Ovary (tissue), 7 donors: ENCODE measurements at regions not wholly inside any gene's neighbourhood (a gene's known extent, or its start where the extent isn't known, plus 50 kb on each side); places are given as distances from the start of the nearest gene placed in this dataset.

Experiments used
- DNase-seq, 5 donors: peaks; one replicate each; pipeline ENCODE4 v3.0.0-alpha.2; 2019 to 2020
- H3K27ac ChIP-seq, 2 donors: fragments of 200-600 bp; one replicate each; pipeline versions ENCODE4 v1.5.1 to v1.8.0; 2019 to 2022
- H3K27me3 ChIP-seq: fragments of 200-600 bp; one replicate; pipeline ENCODE4 v1.8.0; 2022
- H3K36me3 ChIP-seq: fragments of 200-600 bp; sonication (generic); one replicate; pipeline ENCODE4 v1.5.1; 2019
- H3K4me1 ChIP-seq: one replicate; pipeline ENCODE4 v1.8.1; 2013; ENCODE audit warnings: mild to moderate bottlenecking, moderate library complexity; ENCODE audit not compliant: insufficient read depth
- H3K4me3 ChIP-seq: fragments of 200-600 bp; sonication (generic); one replicate; pipeline ENCODE4 v1.5.1; 2017
- H3K9me3 ChIP-seq, 2 donors: fragments of 200-600 bp in 1 of 2; sonication (generic) in 1 of 2; one replicate each; pipeline versions ENCODE4 v1.5.1 to v1.8.1; 2013 to 2019; ENCODE audit warnings: mild to moderate bottlenecking in 1 of 2, moderate library complexity in 1 of 2
- EP300 ChIP-seq: sonication (generic); formaldehyde crosslinking; IDR thresholded peaks from one replicate; pipeline ENCODE4 v1.6.1; 2017; ENCODE audit warnings: antibody characterized with exemption
- POLR2A ChIP-seq: fragments of 450-650 bp; IDR thresholded peaks from one replicate; pipeline ENCODE4 v1.6.1; 2017; ENCODE audit warnings: antibody characterized with exemption, mild to moderate bottlenecking, moderate library complexity
- WGBS, 3 donors: extraction: QIAGEN DNeasy Blood & Tissue Kit in 1 of 3; methylation state at CpG; one replicate each; pipeline versions ENCODE4 v1.1.5 to v1.1.7; 2013 to 2017; 5-methylcytosine and 5-hydroxymethylcytosine counted together
- intact Hi-C, 4 donors: fragments of 100-400 bp; cut with DNase I; formaldehyde crosslinking; loops; one replicate each; pipeline versions ENCODE4 v1.11.0 to v1.15.1; 2022 to 2023
- TF ChIP-seq, protein P1 (sequence below), 3 donors: fragments of 450-650 bp in 2 of 3; fragments of 200-600 bp in 1 of 3; IDR thresholded peaks; one replicate each; pipeline versions ENCODE4 v1.5.1 to v1.8.0; 2016 to 2022; ENCODE audit warnings: antibody characterized with exemption in 3 of 3, mild to moderate bottlenecking in 1 of 3
- donor health status: DM: no; HTN: no; CAD: no; lungs with moderate emphysema.
- donor health status: DM: no; HTN: no; CAD: no.
- donor health status: Bipolar disorder and iron deficiency.
- donor health status: DM: no; HTN: no; CAD: no.
- donor health status: DM: yes; HTN: yes; CAD: no.

DNA sequence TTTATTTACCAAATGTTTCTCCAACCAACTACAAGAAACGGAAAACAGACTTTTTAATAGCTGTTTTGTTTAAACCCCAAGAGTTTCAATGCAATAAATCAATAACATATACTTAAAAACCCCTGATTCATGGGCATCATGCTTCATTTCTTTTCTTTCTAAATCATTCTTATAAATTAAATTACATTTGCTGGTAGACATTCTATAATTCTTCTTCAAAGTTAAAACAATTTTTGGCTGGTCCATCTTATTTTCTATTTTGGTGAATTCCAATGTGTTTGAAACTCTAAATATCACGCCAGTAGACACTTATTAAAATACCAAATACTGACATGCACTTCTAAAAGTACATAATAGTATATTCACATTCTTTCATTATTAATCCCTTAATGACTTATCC, 408.6 kb downstream of the LIG4 start:
- WGBS, 3 donors: 64 to 77% (median 64%) methylated on average over 2 of the region's 2 CpGs
- Histone ChIP-seq H3K4me3 (no peak overlapping the region), H3K27ac (no peak overlapping the region), H3K36me3 (no peaks in the 10 kb centered on the region), H3K9me3 (no peaks in the 10 kb centered on the region), H3K4me1 (no peaks in the 10 kb centered on the region), H3K27me3 (no peaks in the 10 kb centered on the region)
- intact Hi-C loops: no loop called here
- TF ChIP-seq, protein P1, sequence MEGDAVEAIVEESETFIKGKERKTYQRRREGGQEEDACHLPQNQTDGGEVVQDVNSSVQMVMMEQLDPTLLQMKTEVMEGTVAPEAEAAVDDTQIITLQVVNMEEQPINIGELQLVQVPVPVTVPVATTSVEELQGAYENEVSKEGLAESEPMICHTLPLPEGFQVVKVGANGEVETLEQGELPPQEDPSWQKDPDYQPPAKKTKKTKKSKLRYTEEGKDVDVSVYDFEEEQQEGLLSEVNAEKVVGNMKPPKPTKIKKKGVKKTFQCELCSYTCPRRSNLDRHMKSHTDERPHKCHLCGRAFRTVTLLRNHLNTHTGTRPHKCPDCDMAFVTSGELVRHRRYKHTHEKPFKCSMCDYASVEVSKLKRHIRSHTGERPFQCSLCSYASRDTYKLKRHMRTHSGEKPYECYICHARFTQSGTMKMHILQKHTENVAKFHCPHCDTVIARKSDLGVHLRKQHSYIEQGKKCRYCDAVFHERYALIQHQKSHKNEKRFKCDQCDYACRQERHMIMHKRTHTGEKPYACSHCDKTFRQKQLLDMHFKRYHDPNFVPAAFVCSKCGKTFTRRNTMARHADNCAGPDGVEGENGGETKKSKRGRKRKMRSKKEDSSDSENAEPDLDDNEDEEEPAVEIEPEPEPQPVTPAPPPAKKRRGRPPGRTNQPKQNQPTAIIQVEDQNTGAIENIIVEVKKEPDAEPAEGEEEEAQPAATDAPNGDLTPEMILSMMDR (IDR thresholded peaks at IDR 0.05): no peak
- TF ChIP-seq EP300 (no peak), POLR2A (no peak)
- no peak for DNase-seq

DNA sequence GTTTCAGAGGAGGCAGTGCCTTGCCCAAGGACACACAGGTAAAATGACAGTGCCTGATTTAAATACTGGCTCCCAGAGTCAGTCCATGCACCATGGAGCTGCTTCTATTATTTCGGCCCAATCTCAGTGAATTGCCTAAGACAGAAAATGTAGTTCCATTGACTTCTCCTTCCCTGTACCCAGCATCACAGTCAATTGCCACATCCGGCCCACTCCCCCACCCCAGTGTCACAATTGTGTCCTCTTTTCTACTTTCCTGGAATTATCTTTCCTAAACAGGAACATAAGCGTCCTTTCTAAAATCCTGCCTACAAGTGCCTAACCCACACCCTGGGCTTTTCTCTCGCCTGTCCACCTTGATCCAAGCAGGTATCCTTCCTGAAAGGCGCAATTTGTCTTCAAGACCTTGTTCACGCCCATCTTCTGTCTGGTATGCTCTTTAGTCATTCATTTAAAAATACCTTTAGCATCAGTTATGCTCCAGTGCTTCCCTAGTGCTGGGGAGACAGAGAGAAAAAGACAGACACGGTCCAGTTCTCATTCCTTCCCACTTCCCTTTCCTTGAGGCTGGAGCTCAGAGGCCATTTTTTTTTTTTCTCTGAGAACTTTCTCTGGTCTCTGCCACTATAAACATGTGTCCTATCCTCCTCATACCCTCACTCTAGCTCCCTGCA, 411.4 kb downstream of the LIG4 start:
- WGBS, 3 donors: 87 to 93% (median 92%) methylated on average over 7 of the region's 7 CpGs

DNA sequence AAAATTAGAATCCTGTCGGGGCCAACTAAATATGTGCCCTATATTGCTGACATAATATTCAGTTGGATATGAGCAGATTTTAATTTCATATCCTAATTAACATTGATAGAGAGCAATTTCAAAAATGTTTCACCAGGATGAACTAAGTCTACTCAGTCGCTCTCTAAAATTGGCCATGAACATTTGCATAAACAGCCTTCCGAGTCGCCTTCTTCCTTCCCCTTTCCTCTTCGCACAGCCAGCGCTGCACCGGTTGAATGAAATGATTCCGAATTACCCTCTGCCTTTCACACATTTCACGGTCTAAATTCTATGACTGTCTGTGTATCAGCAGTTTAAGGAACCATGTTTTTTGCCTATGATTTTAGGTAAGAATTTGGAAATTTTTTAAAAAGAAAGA, 413.7 kb downstream of the LIG4 start:
- Histone ChIP-seq H3K4me3 (no peak overlapping the region), H3K4me1 (no peaks in the 10 kb centered on the region), H3K27me3 (no peaks in the 10 kb centered on the region), H3K9me3 (no peaks in the 10 kb centered on the region), H3K36me3 (no peaks in the 10 kb centered on the region), H3K27ac (no peak overlapping the region)
- intact Hi-C loops: no loop called here
- TF ChIP-seq, protein P1 (IDR thresholded peaks at IDR 0.05): no peak
- TF ChIP-seq EP300 (no peak), POLR2A (no peak)
- WGBS, 3 donors: 82 to 87% (median 84%) methylated on average over 9 of the region's 9 CpGs
- no peak for DNase-seq

More for the DNA sequence above, 411.4 kb downstream of the LIG4 start:
- no peaks in the 10 kb centered on the region for H3K36me3 ChIP-seq
- no peak for DNase-seq
- intact Hi-C loops: no loop called here
- TF ChIP-seq, protein P1 (IDR thresholded peaks at IDR 0.05): no peak
- TF ChIP-seq POLR2A (no peak), EP300 (no peak)
- H3K4me3 ChIP-seq: no peak overlapping the region
- H3K4me1 ChIP-seq: no peaks in the 10 kb centered on the region
- no peak overlapping the region for H3K27ac ChIP-seq
- no peaks in the 10 kb centered on the region for H3K27me3 ChIP-seq
- H3K9me3 ChIP-seq: no peaks in the 10 kb centered on the region

DNA sequence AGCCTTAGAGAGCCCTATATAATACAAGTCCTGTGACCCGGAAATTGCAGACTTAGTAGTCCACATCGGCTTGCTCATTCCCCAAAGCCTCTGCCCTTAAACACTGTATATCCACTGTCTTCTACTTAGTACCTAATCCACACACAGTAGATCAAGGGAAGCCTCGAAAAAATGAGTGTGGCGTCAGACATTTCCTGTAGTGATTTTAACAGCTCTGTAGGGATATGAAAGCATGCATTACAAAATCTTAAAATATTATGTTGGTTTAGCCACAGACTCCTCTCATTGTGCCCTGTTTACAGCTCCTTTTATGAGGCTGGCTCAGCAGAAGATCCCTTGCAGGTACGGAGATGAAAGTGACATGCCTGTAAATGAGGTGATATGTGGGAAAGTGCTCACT, 416.3 kb downstream of the LIG4 start:
- TF ChIP-seq POLR2A (no peak), EP300 (no peak)
- TF ChIP-seq, protein P1 (IDR thresholded peaks at IDR 0.05): no peak
- Histone ChIP-seq H3K9me3 (no peaks in the 10 kb centered on the region), H3K4me1 (no peaks in the 10 kb centered on the region), H3K27ac (no peak overlapping the region), H3K27me3 (no peaks in the 10 kb centered on the region), H3K36me3 (no peaks in the 10 kb centered on the region), H3K4me3 (no peak overlapping the region)
- intact Hi-C loops: no loop called here
- WGBS, 3 donors: 53 to 60% (median 56%) methylated on average over 5 of the region's 5 CpGs
- DNase-seq: no peak
